Activated naive CD4-positive, alpha-beta T cell treated with anti-CD3 and anti-CD28 coated beads, Interleukin-2, amount 10 ng/mL, durations not matched to agents 7 days and 5 days (primary cell): ENCODE measurements at regions not wholly inside any gene's neighbourhood (a gene's known extent, or its start where the extent isn't known, plus 50 kb on each side); places are given as distances from the start of the nearest gene placed in this dataset.

Experiments used
- CTCF ChIA-PET: fragments of 350-600 bp; sonication (Branson Sonifier 250); formaldehyde crosslinking; loops from one replicate; lab custom pipeline; 2021; ENCODE audit warnings: antibody characterized with exemption; lab: Charles Lee
- DNase-seq: peaks from one replicate; pipeline ENCODE4 v3.0.0-alpha.2; 2020
- H3K27ac Mint-ChIP-seq: one replicate; pipeline ENCODE4 v1.8.0; 2021; ENCODE audit warnings: mild to moderate bottlenecking, moderate library complexity, mixed read lengths
- H3K27me3 Mint-ChIP-seq: one replicate; pipeline ENCODE4 v1.8.0; 2021; ENCODE audit warnings: mild to moderate bottlenecking, mixed read lengths
- H3K36me3 Mint-ChIP-seq: one replicate; pipeline ENCODE4 v1.8.0; 2021; ENCODE audit warnings: mixed read lengths
- H3K4me1 Mint-ChIP-seq: one replicate; pipeline ENCODE4 v1.8.0; 2021; ENCODE audit warnings: mixed read lengths
- H3K4me3 Mint-ChIP-seq: one replicate; pipeline ENCODE4 v1.8.0; 2021; ENCODE audit warnings: mild to moderate bottlenecking, moderate library complexity, mixed read lengths
- H3K9me3 Mint-ChIP-seq: one replicate; pipeline ENCODE4 v1.8.0; 2021; ENCODE audit warnings: mixed read lengths

DNA sequence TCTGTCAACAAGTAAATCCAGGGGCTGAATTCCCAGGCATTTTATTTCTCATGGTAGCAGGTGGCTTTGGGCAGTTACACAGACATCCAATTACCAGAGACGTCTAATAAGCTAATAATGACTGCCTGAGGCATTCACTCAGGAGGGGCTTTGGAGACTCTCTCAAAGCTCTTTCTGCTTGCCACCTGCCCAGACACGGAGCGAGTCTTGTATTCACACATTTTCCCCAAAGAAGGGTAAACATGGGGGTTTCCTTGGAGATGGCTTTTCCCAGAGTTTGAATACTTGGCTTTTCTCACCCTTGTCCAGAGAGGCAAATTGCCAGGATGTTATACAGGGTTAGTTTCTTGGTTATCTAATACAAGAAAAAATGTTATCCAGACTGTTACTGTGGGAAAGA is 132.6 kb downstream of the DIPK2A start:
- no peak for DNase-seq
- no peaks in the 10 kb centered on the region for H3K9me3 Mint-ChIP-seq
- CTCF ChIA-PET: no interaction called here
- no peaks in the 10 kb centered on the region for H3K36me3 Mint-ChIP-seq
- no peak overlapping the region for H3K4me3 Mint-ChIP-seq
- H3K4me1 Mint-ChIP-seq: no peaks in the 10 kb centered on the region
- no peaks in the 10 kb centered on the region for H3K27me3 Mint-ChIP-seq
- H3K27ac Mint-ChIP-seq: no peak overlapping the region

DNA sequence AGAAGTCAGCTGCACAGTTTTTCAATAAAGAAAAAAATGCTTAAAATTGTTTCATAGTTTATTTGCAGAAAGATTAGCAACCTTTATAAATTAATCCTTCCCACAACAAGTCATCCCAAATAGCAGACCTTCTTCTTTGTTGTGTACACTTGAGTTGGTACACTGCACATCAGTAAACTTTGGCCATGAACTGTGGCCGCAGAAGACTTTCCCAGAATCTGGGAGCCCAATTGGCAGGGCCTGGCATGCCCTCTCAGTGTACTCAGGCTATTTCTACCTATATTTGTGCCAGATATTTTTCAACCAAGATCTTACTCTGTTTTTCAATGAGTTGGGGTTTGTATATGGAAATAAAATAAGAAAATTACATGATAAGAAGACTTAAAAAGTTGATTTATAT is 133.1 kb downstream of the DIPK2A start:
- CTCF ChIA-PET: no interaction called here
- Mint-ChIP-seq H3K4me1 (no peaks in the 10 kb centered on the region), H3K27ac (no peak overlapping the region), H3K4me3 (no peak overlapping the region), H3K36me3 (no peaks in the 10 kb centered on the region), H3K9me3 (no peaks in the 10 kb centered on the region), H3K27me3 (no peaks in the 10 kb centered on the region)
- no peak for DNase-seq

DNA sequence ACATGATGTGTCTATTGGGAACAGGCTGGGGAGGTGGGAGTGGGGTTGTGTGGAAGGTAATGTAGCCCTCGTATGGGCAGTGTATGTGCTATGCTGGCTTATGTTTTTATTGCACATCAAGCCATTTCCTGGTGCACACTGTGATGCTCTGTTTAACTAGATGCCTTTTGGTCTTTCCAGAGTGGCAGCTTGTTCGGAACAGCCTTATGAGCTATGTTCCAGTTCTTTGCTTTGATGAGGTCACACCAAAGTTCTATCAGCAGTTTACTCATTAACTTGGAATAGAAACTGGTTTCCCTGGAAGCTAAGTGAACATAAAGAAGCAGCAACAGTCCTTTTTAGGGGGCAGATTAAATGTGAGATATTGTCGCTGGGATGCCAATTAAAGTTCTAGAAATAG is 133.9 kb downstream of the DIPK2A start:
- Mint-ChIP-seq H3K9me3 (no peaks in the 10 kb centered on the region), H3K4me3 (no peak overlapping the region), H3K27me3 (no peaks in the 10 kb centered on the region), H3K27ac (no peak overlapping the region), H3K4me1 (no peaks in the 10 kb centered on the region), H3K36me3 (no peaks in the 10 kb centered on the region)
- no peak for DNase-seq
- CTCF ChIA-PET: no interaction called here

DNA sequence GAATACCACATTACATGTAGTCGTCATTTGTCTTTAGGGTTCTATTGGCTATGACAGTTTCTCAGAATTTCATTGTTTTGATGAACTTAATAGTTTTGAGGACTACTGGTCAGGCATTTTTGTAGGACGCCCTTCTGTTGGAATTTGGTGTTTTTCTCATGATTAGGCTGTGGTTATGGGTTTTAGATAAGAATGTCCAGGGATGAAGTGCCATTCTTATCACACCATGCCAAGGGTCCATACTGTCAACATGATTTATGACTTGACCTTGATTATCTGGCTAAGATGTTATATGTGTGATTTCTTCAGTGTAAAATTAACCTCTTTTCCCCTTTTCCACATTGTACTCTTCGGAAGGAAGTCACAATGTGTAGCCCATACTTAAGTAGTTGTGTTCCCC is 135.3 kb downstream of the DIPK2A start:
- H3K36me3 Mint-ChIP-seq: no peaks in the 10 kb centered on the region
- H3K27ac Mint-ChIP-seq: no peak overlapping the region
- DNase-seq: no peak
- no peaks in the 10 kb centered on the region for H3K9me3 Mint-ChIP-seq
- H3K27me3 Mint-ChIP-seq: no peaks in the 10 kb centered on the region
- CTCF ChIA-PET: no interaction called here
- no peak overlapping the region for H3K4me3 Mint-ChIP-seq
- H3K4me1 Mint-ChIP-seq: no peaks in the 10 kb centered on the region

DNA sequence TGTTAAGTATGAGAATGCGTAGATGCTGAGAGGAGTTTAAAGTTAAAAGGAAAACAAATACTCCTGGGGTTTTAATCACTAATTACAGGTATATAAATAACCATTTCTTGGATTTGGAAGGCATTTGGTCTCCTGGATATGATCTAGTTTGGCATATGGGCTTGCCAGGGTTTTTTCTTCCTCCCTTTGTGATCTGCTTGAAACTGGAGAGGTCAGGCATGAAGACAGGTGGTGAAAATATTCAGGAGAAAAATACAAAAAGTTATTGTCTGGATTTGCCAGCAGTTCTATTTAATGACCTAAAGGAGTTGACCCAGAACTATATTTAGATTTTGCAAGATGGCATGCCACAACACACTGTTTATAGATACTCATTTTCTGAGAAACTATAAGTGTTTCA is 136.3 kb downstream of the DIPK2A start:
- no peak for DNase-seq
- H3K36me3 Mint-ChIP-seq: no peaks in the 10 kb centered on the region
- H3K9me3 Mint-ChIP-seq: no peaks in the 10 kb centered on the region
- no peaks in the 10 kb centered on the region for H3K4me1 Mint-ChIP-seq
- CTCF ChIA-PET: no interaction called here
- H3K4me3 Mint-ChIP-seq: no peak overlapping the region
- no peaks in the 10 kb centered on the region for H3K27me3 Mint-ChIP-seq
- H3K27ac Mint-ChIP-seq: no peak overlapping the region

DNA sequence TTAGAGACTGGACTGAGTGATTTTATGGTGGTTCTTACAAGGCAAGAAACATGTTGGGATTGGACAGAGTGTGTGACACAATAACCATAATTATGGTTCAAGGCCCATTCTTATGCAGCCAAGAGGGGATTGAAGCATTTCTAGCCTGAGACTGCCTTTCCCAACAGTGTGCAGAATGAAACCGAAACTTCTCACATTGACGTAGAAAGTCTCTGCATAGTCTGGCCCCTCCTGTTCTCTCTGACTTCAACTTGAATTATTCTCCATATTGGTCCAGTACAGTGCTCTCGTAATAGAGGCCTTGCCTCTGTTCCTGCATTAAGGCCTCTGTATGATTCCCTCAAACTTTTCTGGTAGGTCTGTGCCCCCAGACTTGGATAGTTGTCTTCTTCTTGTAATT is 138.3 kb downstream of the DIPK2A start:
- no peak for DNase-seq
- Mint-ChIP-seq H3K4me3 (no peak overlapping the region), H3K9me3 (no peaks in the 10 kb centered on the region), H3K36me3 (no peaks in the 10 kb centered on the region), H3K4me1 (no peaks in the 10 kb centered on the region), H3K27ac (no peak overlapping the region), H3K27me3 (no peaks in the 10 kb centered on the region)
- CTCF ChIA-PET: no interaction called here

DNA sequence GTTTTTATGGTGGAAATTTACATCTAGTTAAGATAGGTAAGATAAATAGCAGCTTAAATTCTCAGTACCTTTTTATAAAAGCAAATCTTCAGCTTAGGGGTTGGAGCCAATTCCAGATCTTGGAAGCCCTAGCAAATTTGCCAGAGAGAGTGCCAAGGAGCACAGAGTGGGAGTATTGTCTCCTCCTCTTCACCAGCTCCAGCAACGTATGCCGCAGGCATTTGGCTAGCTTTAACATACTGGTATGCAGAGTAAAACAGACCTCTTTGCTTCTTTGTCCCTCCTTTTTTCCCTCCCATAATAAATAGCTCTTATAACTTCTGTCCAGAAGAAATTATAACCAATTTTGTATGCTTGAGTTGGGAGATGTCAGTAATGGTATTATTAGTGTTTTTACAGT is 140.4 kb downstream of the DIPK2A start:
- Mint-ChIP-seq H3K27me3 (peaks cover 5% of the 10 kb centered on the region), H3K36me3 (no peaks in the 10 kb centered on the region)

DNA sequence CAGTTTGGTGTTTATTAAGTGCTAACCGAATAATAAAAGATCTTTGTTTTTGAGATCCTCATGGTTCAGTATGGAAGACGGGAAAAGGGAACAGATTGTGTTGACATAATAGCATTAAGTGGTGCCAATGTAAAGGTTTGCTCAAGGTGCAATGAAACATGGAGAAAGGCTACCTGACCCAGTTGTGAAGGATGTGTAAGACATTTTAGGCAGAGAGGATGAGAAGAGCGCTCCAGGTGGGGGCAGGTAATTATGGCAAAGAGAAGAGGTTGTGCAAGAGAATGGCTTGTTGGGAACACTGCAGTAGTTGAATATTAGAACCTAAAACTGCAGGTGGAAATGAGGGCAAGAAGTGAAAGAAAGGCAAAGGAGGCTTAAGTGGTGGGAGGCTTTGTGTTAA is 140.8 kb downstream of the DIPK2A start:
- Mint-ChIP-seq H3K9me3 (no peaks in the 10 kb centered on the region), H3K36me3 (no peaks in the 10 kb centered on the region), H3K4me3 (no peak overlapping the region), H3K4me1 (no peaks in the 10 kb centered on the region), H3K27me3 (peaks cover 5% of the 10 kb centered on the region), H3K27ac (no peak overlapping the region)
- DNase-seq: no peak
- CTCF ChIA-PET: no interaction called here

More for the DNA sequence above, 140.4 kb downstream of the DIPK2A start:
- no peak for DNase-seq
- CTCF ChIA-PET: no interaction called here
- Mint-ChIP-seq H3K4me3 (no peak overlapping the region), H3K4me1 (no peaks in the 10 kb centered on the region), H3K27ac (no peak overlapping the region), H3K9me3 (no peaks in the 10 kb centered on the region)

DNA sequence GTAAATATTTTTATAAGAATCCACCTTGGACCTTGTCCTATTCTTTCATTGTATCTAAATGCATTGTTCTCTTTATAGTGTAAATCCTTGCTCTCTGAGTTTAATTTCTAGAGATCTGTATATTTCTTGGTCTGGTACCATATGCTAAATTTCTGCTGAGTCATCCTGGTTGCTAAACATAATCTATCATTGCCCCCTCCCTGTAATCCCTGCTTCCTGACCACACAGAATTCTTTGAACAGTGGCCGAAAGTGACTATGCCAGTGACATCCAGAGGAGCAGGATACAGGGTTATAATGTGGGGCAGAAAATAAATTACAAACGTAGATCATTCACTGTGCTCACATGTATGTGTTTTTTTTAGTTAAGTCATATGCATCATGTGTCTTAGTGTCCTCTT is 143.1 kb downstream of the DIPK2A start:
- Mint-ChIP-seq H3K4me3 (no peak overlapping the region), H3K36me3 (no peaks in the 10 kb centered on the region), H3K27me3 (peaks cover 5% of the 10 kb centered on the region), H3K4me1 (no peaks in the 10 kb centered on the region), H3K9me3 (no peaks in the 10 kb centered on the region), H3K27ac (no peak overlapping the region)
- no peak for DNase-seq
- CTCF ChIA-PET: no interaction called here

DNA sequence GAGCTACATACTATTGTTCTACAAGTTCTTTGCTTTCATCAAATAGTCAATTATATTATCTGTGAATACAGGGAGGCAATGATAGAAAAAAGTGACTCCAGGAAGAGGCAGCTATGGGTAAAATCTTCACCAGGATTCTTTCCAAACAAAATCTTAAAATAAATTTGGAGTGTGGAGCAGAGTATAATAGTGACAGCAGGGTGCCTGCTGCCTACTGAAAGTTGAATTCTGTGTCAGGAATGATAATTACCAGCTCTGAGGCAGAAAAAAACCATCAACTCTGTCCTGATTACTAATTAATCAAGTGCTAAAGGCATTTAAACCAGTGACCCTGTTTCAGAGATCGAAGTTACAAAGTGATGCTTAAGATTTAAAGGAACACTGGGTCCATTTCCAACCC is 148.0 kb downstream of the DIPK2A start:
- Mint-ChIP-seq H3K9me3 (no peaks in the 10 kb centered on the region), H3K27me3 (peaks cover 9% of the 10 kb centered on the region), H3K36me3 (no peaks in the 10 kb centered on the region), H3K27ac (no peak overlapping the region), H3K4me3 (no peak overlapping the region), H3K4me1 (no peaks in the 10 kb centered on the region)
- CTCF ChIA-PET: no interaction called here
- DNase-seq: no peak

DNA sequence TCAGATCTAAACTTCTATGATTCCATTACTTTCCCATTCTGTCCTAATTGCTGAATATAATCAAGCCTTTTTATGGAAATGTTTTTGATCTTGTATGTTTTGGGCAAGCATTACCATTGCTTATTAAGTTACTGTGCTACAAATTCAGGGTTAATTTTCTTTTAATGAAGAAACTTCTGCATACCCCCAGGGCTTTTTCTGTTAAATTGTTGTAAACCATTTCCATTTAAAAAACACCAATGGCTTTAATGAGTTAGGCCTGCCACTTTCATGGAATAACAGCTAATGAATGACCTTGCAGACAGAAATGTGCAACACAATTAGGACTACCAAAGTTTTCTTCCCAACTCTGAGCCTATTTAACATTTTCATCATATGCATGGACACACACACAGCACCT is 150.0 kb downstream of the DIPK2A start:
- Mint-ChIP-seq H3K4me1 (no peaks in the 10 kb centered on the region), H3K27ac (no peak overlapping the region), H3K36me3 (no peaks in the 10 kb centered on the region), H3K27me3 (peaks cover 4% of the 10 kb centered on the region), H3K4me3 (no peak overlapping the region), H3K9me3 (no peaks in the 10 kb centered on the region)
- no peak for DNase-seq
- CTCF ChIA-PET: no interaction called here

DNA sequence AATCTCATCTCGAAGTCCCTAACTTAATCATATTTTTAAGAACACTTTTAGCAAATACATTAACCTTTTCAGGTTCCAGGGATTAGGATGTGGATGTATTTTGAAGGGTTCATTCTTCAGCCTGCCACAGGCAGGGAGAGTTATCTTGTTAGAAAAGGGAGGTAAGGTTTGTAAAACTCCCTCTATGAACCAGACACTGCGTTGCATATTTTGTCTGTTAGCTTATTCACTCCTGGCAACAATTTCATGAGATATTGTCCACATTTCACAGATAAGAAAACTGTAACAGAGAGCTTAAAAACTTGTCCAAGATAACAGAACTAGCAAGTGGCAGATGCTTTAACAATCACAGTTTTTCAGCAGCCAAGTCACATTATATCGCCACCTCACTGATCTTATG is 155.4 kb downstream of the DIPK2A start:
- no peaks in the 10 kb centered on the region for H3K36me3 Mint-ChIP-seq
- CTCF ChIA-PET: no interaction called here
- no peak overlapping the region for H3K4me3 Mint-ChIP-seq

DNA sequence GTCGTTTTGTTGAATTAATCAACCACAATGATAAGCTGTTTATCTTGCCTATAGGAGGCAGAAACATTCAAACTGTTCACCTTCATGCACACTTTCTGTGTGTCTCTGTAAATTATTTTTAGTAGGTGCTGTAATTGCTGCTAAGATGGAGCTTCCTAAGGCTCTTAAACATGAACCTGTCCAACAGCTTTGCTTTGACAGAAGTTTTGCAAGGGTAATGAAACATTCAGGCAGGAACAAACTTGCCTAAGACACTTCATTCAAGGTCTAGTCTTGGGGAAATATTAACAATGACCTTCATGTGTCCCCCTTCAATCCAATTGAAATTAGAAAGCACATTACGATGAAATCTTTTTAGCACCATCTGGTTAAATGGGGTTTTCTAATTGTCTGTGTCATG is 156.1 kb downstream of the DIPK2A start:
- no peak for DNase-seq
- CTCF ChIA-PET: no interaction called here
- H3K4me3 Mint-ChIP-seq: no peak overlapping the region
- no peaks in the 10 kb centered on the region for H3K9me3 Mint-ChIP-seq
- H3K4me1 Mint-ChIP-seq: no peaks in the 10 kb centered on the region
- H3K36me3 Mint-ChIP-seq: no peaks in the 10 kb centered on the region
- H3K27ac Mint-ChIP-seq: no peak overlapping the region
- H3K27me3 Mint-ChIP-seq: peaks cover 4% of the 10 kb centered on the region

More for the DNA sequence above, 155.4 kb downstream of the DIPK2A start:
- Mint-ChIP-seq H3K27me3 (peaks cover 4% of the 10 kb centered on the region), H3K4me1 (no peaks in the 10 kb centered on the region), H3K9me3 (no peaks in the 10 kb centered on the region), H3K27ac (no peak overlapping the region)
- DNase-seq: no peak

DNA sequence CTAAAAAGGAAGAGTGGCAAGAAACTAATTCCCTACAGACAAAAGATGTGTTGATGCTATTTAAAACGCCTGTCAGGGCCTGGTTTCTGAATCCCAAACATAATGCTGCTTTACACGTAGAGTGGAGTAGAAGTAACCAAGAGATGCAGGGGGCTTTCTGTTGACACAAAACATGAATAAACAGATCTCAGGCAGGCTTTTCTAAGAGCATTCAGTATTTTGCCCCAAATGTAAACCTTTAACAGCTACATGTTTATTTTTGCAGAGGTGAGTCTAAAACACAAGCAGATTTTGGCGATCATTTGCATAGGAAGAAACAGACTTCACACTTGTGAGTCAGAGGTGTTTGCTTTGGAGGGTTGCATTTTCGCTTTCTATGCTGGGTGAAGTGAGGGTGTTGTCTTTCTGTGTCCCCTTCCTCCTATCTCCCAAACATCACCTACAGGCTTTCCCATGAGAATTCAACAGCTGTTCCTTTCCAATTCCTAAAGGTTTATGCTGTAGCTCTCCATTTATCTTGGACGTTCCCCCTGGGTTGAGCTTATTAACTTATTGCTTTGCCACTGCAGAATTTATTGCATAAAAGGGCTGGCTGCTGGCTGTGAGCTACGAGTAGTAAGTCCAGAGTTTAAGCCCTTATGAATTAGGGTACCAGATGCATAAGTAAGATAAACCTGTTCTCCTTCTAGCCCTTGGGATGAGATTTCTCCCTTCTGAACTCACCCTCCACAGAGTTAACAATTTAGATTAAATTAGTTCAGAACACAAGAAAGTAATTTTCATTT is 156.7 kb downstream of the DIPK2A start:
- Mint-ChIP-seq H3K4me3 (no peak overlapping the region), H3K36me3 (no peaks in the 10 kb centered on the region), H3K4me1 (no peaks in the 10 kb centered on the region), H3K27ac (no peak overlapping the region), H3K27me3 (peaks cover 4% of the 10 kb centered on the region), H3K9me3 (no peaks in the 10 kb centered on the region)
- DNase-seq: no peak
- CTCF ChIA-PET: no interaction called here

DNA sequence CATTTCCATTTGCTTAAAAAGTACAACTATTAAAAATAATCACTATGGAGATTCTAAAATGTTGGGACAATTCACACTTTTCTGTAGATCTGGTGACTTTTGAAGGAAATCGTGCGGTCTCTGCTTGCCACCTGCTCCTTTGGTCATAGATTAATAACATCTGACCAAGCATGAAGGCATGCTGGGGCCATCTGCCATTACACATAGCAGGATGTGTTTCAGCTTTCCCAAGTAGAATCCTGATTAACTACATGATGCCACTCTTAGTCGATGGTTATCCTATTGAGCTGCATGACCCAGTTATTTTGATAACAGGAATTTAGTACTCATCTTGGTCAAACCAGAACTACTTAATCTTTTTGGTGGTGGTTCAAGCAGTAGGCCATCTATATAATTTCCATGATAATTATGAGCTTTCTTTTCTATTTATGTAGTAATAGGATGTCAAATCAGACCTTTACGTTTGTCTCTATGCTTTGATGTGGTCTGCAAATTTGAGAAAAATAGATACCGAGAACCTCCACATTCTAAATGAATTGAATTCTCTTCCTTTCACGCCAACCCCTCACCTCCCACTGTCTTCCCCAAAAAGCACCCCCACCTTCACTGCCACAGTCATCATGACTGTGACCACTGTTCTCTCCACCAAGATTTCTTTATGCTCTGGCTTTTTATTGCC is 158.1 kb downstream of the DIPK2A start:
- H3K27ac Mint-ChIP-seq: no peak overlapping the region
- CTCF ChIA-PET: no interaction called here
- H3K27me3 Mint-ChIP-seq: no peaks in the 10 kb centered on the region
- H3K36me3 Mint-ChIP-seq: no peaks in the 10 kb centered on the region
- H3K4me3 Mint-ChIP-seq: no peak overlapping the region
- no peak for DNase-seq
- H3K4me1 Mint-ChIP-seq: no peaks in the 10 kb centered on the region
- H3K9me3 Mint-ChIP-seq: no peaks in the 10 kb centered on the region
